ENCODE measurements at regions not wholly inside any gene's neighbourhood (a gene's known extent, or its start where the extent isn't known, plus 50 kb on each side); places are given as distances from the start of the nearest gene placed in this dataset.

- no peaks in the 10 kb centered on the region for H3K4me1 Mint-ChIP-seq
- POLR2A ChIA-PET, result no interaction called here
- H3K4me3 Mint-ChIP-seq, result no peak overlapping the region
- H3K9me3 Mint-ChIP-seq, result peaks cover 17% of the 10 kb centered on the region
- H3K27ac Mint-ChIP-seq, result no peak overlapping the region
- H3K36me3 Mint-ChIP-seq, result no peaks in the 10 kb centered on the region
- no peaks in the 10 kb centered on the region; the same call in 1 of the 2 replicates for H3K27me3 Mint-ChIP-seq (ENCODE audit: low read depth)
- TF ChIP-seq ZNF532 (CRISPR knock-in tag; IDR thresholded peaks at IDR 0.05; ENCODE audit: borderline replicate concordance) (no peak), IRF1 (CRISPR knock-in tag; IDR thresholded peaks at IDR 0.05) (no peak), NR2C2 (CRISPR knock-in tag; IDR thresholded peaks at IDR 0.05) (no peak), TEAD1 (CRISPR knock-in tag; IDR thresholded peaks at IDR 0.05) (no peak), HMGXB4 (CRISPR knock-in tag; IDR thresholded peaks at IDR 0.05) (no peak), ZNF423 (CRISPR knock-in tag; IDR thresholded peaks at IDR 0.05) (no peak), ZNF263 (CRISPR knock-in tag; IDR thresholded peaks at IDR 0.05; ENCODE audit: low read depth) (no peak), ZBTB21 (CRISPR knock-in tag; IDR thresholded peaks at IDR 0.05; ENCODE audit: borderline replicate concordance) (no peak), NR1H2 (CRISPR knock-in tag; IDR thresholded peaks at IDR 0.05) (no peak), MAX (CRISPR knock-in tag; IDR thresholded peaks at IDR 0.05) (no peak), ERG (CRISPR knock-in tag; IDR thresholded peaks at IDR 0.05) (no peak), ZNF671 (CRISPR knock-in tag; IDR thresholded peaks at IDR 0.05) (no peak), ATF6 (CRISPR knock-in tag; IDR thresholded peaks at IDR 0.05) (no peak), SMAD4 (CRISPR knock-in tag; IDR thresholded peaks at IDR 0.05) (no peak), MYBL2 (CRISPR knock-in tag; IDR thresholded peaks at IDR 0.05) (no peak), HMGA2 (CRISPR knock-in tag; IDR thresholded peaks at IDR 0.05) (no peak), PRRX2 (CRISPR knock-in tag; IDR thresholded peaks at IDR 0.05) (no peak), FOXP1 (CRISPR knock-in tag; IDR thresholded peaks at IDR 0.05; ENCODE audit: borderline replicate concordance) (no peak)
- CTCF ChIA-PET, result no interaction called here
- DNase-seq (ENCODE audit: low spot score) (no peak), ATAC-seq (no peak)
Measured at GRCh38 chr15:92565351-92566125, 90.0 kb downstream of the FAM174B start.

All from WTC11 (cell line).